ENCODE measurements at regions not wholly inside any gene's neighbourhood (a gene's known extent, or its start where the extent isn't known, plus 50 kb on each side); places are given as distances from the start of the nearest gene placed in this dataset.

GRCh38 chr4:66266035-66266434 lies 595.7 kb upstream of the EPHA5 start:
- Mint-ChIP-seq H3K4me3 (no peak overlapping the region), H3K27me3 (no peaks in the 10 kb centered on the region), H3K4me1 (no peaks in the 10 kb centered on the region), H3K9me3 (peaks cover 24% of the 10 kb centered on the region), H3K36me3 (no peaks in the 10 kb centered on the region), H3K27ac (no peak overlapping the region)
- DNase-seq: no peak
- CTCF ChIA-PET: no interaction called here

DNA sequence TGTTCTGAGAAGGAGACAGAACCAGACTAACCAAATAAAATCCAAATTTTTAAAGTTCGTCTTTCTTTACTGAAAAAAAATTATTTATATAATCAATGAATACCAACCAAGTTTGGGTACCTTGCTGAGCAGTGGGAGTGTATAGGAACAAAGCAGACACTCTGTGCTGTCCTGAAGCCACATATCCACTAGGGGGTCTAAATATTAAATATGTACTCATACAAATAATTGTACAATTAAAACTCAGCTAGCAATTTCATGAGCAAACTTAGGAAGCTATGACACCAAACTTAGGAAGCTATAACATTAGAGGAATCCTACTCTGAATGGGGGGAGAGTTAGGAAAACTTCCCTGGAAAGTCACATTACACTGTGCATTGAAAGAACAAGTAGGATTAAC lies 582.0 kb upstream of the EPHA5 start:
- Mint-ChIP-seq H3K27me3 (no peaks in the 10 kb centered on the region), H3K9me3 (peaks cover 8% of the 10 kb centered on the region), H3K36me3 (no peaks in the 10 kb centered on the region), H3K27ac (no peak overlapping the region), H3K4me3 (no peak overlapping the region), H3K4me1 (no peaks in the 10 kb centered on the region)
- CTCF ChIA-PET: no interaction called here
- no peak for DNase-seq

DNA sequence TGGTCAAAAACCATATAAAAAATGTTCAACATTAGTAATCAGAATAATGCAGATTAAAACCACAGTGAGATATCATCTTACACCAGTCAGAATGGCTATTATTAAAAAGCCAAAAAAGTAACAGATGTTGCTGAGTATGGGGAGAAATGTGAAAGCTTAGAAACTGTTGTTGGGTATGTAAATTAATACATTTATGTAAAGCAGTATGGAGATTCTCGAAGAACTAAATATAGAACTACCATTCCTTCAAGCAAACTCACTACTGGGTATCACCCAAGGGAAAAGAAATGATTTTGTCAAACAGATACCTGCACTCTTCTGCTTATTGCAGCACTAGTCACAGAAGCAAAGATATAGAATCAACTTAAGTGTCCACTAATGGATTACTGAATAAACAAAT lies 576.4 kb upstream of the EPHA5 start:
- Mint-ChIP-seq H3K36me3 (no peaks in the 10 kb centered on the region), H3K9me3 (peaks cover 8% of the 10 kb centered on the region), H3K4me3 (no peak overlapping the region), H3K27me3 (no peaks in the 10 kb centered on the region), H3K4me1 (no peaks in the 10 kb centered on the region), H3K27ac (no peak overlapping the region)
- CTCF ChIA-PET: no interaction called here
- DNase-seq: no peak

DNA sequence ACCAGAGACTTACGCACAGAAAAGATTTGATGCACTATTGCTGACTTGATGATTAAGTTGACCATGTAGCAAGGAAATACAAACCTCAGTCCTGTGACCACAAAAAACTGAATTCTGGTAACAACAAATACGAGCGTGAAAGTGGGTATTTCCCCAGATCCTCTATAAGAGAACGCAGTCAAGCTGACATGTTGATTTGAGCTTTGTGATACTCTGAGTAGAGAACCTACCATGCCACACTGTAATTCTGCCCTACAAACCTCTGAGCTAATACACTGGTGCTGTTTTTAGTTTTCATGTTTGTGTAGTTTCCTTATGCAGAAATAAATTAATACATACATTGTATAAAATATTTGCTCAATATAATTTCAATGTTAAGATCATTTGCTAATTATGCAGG lies 565.6 kb upstream of the EPHA5 start:
- no peak for DNase-seq
- CTCF ChIA-PET: no interaction called here
- peaks cover 8% of the 10 kb centered on the region for H3K9me3 Mint-ChIP-seq
- H3K4me1 Mint-ChIP-seq: no peaks in the 10 kb centered on the region
- H3K27ac Mint-ChIP-seq: no peak overlapping the region
- no peaks in the 10 kb centered on the region for H3K27me3 Mint-ChIP-seq
- no peaks in the 10 kb centered on the region for H3K36me3 Mint-ChIP-seq
- no peak overlapping the region for H3K4me3 Mint-ChIP-seq

DNA sequence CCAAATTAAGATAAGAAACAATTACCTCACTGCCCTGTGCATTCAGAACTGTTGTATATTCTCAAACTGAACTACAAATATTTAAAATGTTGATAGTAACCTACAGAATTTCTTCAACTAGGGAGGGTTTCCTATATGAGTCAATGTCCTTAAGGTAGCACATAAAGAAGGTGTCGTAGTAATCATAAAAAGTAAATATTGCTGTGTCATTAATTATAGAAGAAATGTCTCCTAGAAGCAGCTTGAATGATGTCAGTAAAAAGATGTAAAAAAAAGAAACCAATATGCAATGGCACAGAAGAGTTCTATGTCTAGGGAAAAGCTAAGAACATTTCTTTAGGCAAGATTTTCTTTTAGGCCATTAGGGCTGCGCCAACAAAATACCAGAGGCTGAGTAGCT lies 559.6 kb upstream of the EPHA5 start:
- no peaks in the 10 kb centered on the region for H3K36me3 Mint-ChIP-seq
- CTCF ChIA-PET: no interaction called here
- H3K4me3 Mint-ChIP-seq: no peak overlapping the region
- H3K4me1 Mint-ChIP-seq: no peaks in the 10 kb centered on the region
- no peak overlapping the region for H3K27ac Mint-ChIP-seq
- H3K9me3 Mint-ChIP-seq: peaks cover 6% of the 10 kb centered on the region
- no peaks in the 10 kb centered on the region for H3K27me3 Mint-ChIP-seq
- no peak for DNase-seq

- no peak for DNase-seq
- Mint-ChIP-seq H3K36me3 (no peaks in the 10 kb centered on the region), H3K4me3 (no peak overlapping the region), H3K27ac (no peak overlapping the region), H3K4me1 (no peaks in the 10 kb centered on the region), H3K9me3 (peaks cover 2% of the 10 kb centered on the region), H3K27me3 (no peaks in the 10 kb centered on the region)
- CTCF ChIA-PET: no interaction called here
Measured at GRCh38 chr4:66225539-66225938, 555.2 kb upstream of the EPHA5 start.

- H3K4me1 Mint-ChIP-seq: no peaks in the 10 kb centered on the region
- H3K36me3 Mint-ChIP-seq: no peaks in the 10 kb centered on the region
- CTCF ChIA-PET: no interaction called here
- H3K27me3 Mint-ChIP-seq: no peaks in the 10 kb centered on the region
- no peak overlapping the region for H3K27ac Mint-ChIP-seq
- H3K4me3 Mint-ChIP-seq: no peak overlapping the region
- peaks cover 3% of the 10 kb centered on the region for H3K9me3 Mint-ChIP-seq
- no peak for DNase-seq
Measured at GRCh38 chr4:66223068-66223703, 552.9 kb upstream of the EPHA5 start.

DNA sequence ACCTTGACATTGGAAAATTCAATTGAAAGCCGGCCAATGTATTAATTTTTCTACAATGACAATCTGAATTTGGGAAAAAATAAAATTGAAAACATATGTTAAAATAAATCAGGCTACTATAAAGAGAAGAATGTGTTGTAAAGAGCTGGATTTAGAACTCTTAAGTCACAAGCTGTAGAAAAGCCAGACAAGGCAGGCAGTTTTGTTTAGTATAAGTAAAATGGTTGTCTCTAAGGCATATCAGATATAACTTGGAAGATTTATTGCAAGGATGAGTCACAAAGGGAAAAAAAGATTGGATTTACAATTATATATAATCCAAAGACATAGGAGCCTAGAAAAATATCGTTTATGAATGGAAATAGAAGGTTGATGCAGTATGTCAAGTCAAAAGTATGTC lies 549.1 kb upstream of the EPHA5 start:
- no peaks in the 10 kb centered on the region for H3K36me3 Mint-ChIP-seq
- H3K4me3 Mint-ChIP-seq: no peak overlapping the region
- CTCF ChIA-PET: no interaction called here
- DNase-seq: no peak
- no peak overlapping the region for H3K27ac Mint-ChIP-seq
- no peaks in the 10 kb centered on the region for H3K27me3 Mint-ChIP-seq
- H3K9me3 Mint-ChIP-seq: peaks cover 9% of the 10 kb centered on the region
- H3K4me1 Mint-ChIP-seq: no peaks in the 10 kb centered on the region

DNA sequence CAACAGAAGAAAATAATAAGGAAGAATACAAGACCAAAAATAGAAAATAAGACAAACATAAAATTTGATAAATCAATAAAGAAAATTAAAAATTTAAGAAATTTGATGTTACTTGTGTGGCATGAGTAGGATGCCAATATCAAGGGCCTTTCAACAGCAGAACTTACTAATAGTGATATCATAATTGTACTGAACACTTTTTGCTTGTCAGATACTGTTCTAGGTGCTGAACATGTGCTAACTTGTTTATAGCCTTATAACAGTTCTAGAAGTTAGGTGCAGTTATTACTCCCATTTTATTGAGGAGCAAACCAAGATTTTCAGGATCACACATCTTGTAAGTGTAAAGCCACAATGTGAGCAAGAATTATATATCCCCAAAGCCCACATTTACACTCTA lies 546.0 kb upstream of the EPHA5 start:
- CTCF ChIA-PET: no interaction called here
- no peak for DNase-seq
- no peak overlapping the region for H3K4me3 Mint-ChIP-seq
- H3K36me3 Mint-ChIP-seq: no peaks in the 10 kb centered on the region
- H3K9me3 Mint-ChIP-seq: peaks cover 10% of the 10 kb centered on the region
- H3K4me1 Mint-ChIP-seq: no peaks in the 10 kb centered on the region
- H3K27me3 Mint-ChIP-seq: no peaks in the 10 kb centered on the region
- H3K27ac Mint-ChIP-seq: no peak overlapping the region

DNA sequence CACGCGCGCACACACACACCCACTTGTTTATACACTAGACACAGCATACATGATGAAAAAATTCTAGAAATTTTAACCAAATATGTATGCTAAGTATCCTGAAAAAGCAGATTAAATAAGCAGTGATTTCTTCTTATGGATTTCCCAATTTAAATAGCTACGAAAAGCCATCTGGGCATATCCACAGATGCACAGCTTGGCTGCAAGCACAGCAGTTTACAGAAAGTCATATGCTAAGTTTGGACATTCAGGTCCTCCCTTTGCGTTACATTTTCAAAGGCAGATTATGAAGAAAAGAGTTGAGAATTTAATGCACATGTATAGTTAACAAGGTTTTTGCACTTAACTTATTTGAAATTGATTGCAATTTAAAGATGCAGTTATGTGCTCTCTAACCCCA lies 542.2 kb upstream of the EPHA5 start:
- Mint-ChIP-seq H3K9me3 (peaks cover 17% of the 10 kb centered on the region), H3K4me3 (no peak overlapping the region), H3K27ac (no peak overlapping the region), H3K27me3 (no peaks in the 10 kb centered on the region), H3K36me3 (no peaks in the 10 kb centered on the region), H3K4me1 (no peaks in the 10 kb centered on the region)
- DNase-seq: no peak
- CTCF ChIA-PET: no interaction called here

GRCh38 chr4:66204534-66205247 lies 534.4 kb upstream of the EPHA5 start:
- Mint-ChIP-seq H3K4me3 (no peak overlapping the region), H3K27ac (no peak overlapping the region), H3K27me3 (no peaks in the 10 kb centered on the region), H3K9me3 (peaks cover 11% of the 10 kb centered on the region), H3K4me1 (no peaks in the 10 kb centered on the region), H3K36me3 (no peaks in the 10 kb centered on the region)
- DNase-seq: no peak
- CTCF ChIA-PET: no interaction called here

GRCh38 chr4:66202870-66203269 lies 532.6 kb upstream of the EPHA5 start:
- Mint-ChIP-seq H3K4me1 (no peaks in the 10 kb centered on the region), H3K27me3 (no peaks in the 10 kb centered on the region), H3K9me3 (peaks cover 7% of the 10 kb centered on the region), H3K36me3 (no peaks in the 10 kb centered on the region), H3K4me3 (no peak overlapping the region), H3K27ac (no peak overlapping the region)
- DNase-seq: no peak
- CTCF ChIA-PET: no interaction called here

DNA sequence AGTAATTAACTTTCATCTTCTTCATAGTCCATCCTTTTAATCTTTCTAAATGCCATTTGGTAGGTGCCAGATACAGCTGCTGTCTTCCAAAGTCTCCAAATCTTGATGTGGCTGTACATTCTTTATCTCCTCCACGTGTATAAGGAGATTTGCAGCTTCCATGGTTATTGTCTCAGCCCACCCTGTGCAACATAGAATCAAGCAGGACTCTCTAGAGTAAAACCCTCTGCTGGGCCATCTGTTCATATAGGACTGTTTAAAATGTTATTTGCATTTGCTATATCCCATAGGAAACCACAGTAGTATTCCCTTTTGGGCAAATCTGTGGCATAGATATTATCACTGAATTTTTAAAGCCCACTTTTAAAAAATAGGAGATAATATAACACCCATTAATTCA lies 527.2 kb upstream of the EPHA5 start:
- no peaks in the 10 kb centered on the region for H3K27me3 Mint-ChIP-seq
- peaks cover 2% of the 10 kb centered on the region for H3K9me3 Mint-ChIP-seq
- no peaks in the 10 kb centered on the region for H3K4me1 Mint-ChIP-seq
- no peaks in the 10 kb centered on the region for H3K36me3 Mint-ChIP-seq
- H3K4me3 Mint-ChIP-seq: no peak overlapping the region
- H3K27ac Mint-ChIP-seq: no peak overlapping the region
- CTCF ChIA-PET: no interaction called here
- no peak for DNase-seq

DNA sequence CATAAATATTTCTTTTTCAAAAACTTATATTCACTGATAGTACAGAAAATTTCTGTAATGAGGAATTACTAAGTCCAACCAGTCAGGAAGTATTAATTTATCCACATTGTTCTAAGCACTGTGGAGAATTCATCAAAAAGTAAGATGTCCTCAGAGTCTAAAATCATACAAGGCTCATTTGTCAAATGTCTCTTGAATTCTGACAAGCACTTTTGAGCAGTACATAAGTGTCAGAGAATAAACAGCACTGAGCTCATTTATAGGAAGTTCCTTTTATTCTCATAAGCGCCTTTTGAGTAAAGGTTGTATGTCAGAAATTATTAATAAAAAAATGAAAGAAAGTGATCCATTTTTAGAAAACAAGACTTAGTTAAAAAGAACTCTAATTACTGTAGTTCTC lies 523.2 kb upstream of the EPHA5 start:
- Mint-ChIP-seq H3K4me1 (no peaks in the 10 kb centered on the region), H3K36me3 (no peaks in the 10 kb centered on the region), H3K9me3 (peaks cover 2% of the 10 kb centered on the region), H3K27me3 (no peaks in the 10 kb centered on the region), H3K27ac (no peak overlapping the region), H3K4me3 (no peak overlapping the region)
- DNase-seq: no peak
- CTCF ChIA-PET: no interaction called here

DNA sequence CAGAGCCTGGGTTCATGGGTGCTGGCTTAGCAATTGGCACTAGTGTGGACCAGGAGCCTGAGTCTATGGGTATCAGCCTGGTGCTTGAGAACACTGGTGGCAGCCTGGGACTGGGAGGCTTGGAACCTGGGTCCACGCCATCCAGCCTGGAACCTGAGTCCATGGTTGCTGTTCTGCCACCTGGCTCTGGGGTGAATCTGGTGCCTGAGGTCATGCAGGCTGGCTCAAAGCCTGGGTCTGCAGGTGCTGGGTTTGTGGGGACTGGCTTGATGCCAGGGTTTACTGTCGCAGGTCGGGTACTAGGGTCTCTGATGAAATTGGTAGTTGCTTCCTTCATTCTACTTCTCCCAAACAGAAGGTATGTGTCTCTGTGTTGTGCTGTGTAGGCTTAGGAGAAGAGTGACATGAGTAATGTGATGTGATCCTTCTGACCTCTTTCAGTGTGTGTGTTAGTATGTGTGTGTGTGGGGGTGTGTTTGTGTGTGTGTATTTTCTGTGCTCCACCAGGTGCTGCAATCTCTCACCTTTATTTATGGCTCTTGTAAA lies 517.0 kb upstream of the EPHA5 start:
- no peak for DNase-seq
- no peak overlapping the region for H3K27ac Mint-ChIP-seq
- H3K9me3 Mint-ChIP-seq: peaks cover 5% of the 10 kb centered on the region
- no peaks in the 10 kb centered on the region for H3K36me3 Mint-ChIP-seq
- CTCF ChIA-PET: no interaction called here
- H3K4me1 Mint-ChIP-seq: no peaks in the 10 kb centered on the region
- H3K4me3 Mint-ChIP-seq: no peak overlapping the region
- no peaks in the 10 kb centered on the region for H3K27me3 Mint-ChIP-seq

All from activated naive CD4-positive, alpha-beta T cell treated with anti-CD3 and anti-CD28 coated beads, Interleukin-2, amount 10 ng/mL, durations not matched to agents 7 days and 5 days (primary cell).